ENCODE measurements at regions not wholly inside any gene's neighbourhood (a gene's known extent, or its start where the extent isn't known, plus 50 kb on each side); places are given as distances from the start of the nearest gene placed in this dataset.

GRCh38 chr14:23801766-23802165 is 151.8 kb upstream of the DHRS4 start:
- DNase-seq (ENCODE audit: low spot score), result no peak
- POLR2A ChIA-PET (ENCODE audit: low non-redundant PET), result no interaction called here
- Histone ChIP-seq H3K27ac (ENCODE audit: low read depth, low read length, poor library complexity, severe bottlenecking) (no peak overlapping the region), H3K4me3 (ENCODE audit: low read depth, low read length, poor library complexity, severe bottlenecking) (no peak overlapping the region), H3K4me1 (ENCODE audit: insufficient read depth, low read length, poor library complexity, severe bottlenecking) (no peaks in the 10 kb centered on the region), H3K9me3 (ENCODE audit: low read depth, low read length, poor library complexity, severe bottlenecking) (no peaks in the 10 kb centered on the region), H3K36me3 (ENCODE audit: insufficient read depth, low read length, poor library complexity, severe bottlenecking) (no peaks in the 10 kb centered on the region), H3K27me3 (replicated peaks; ENCODE audit: insufficient read depth, low read depth, low read length, poor library complexity) (peaks cover 7% of the 10 kb centered on the region)
- BruUV-seq (replicated peaks), result no TSS peak
- intact Hi-C loops (cut with micrococcal nuclease; ENCODE audit: unreplicated experiment), result no loop called here
- CTCF ChIA-PET, result no interaction called here
- no peak for TF ChIP-seq CTCF (conservative IDR thresholded peaks at IDR 0.05; ENCODE audit: low read depth, low read length)
- TF ChIP-seq EZH2 (IDR thresholded peaks at IDR 0.05; ENCODE audit: borderline replicate concordance, low read depth, low read length, poor library complexity, severe bottlenecking), result no peak

GRCh38 chr14:23804817-23805216 is 148.8 kb upstream of the DHRS4 start:
- peaks cover 7% of the 10 kb centered on the region for H3K27me3 ChIP-seq (replicated peaks; ENCODE audit: insufficient read depth, low read depth, low read length, poor library complexity)
- H3K27ac ChIP-seq (ENCODE audit: low read depth, low read length, poor library complexity, severe bottlenecking), result no peak overlapping the region
- no peak for TF ChIP-seq EZH2 (IDR thresholded peaks at IDR 0.05; ENCODE audit: borderline replicate concordance, low read depth, low read length, poor library complexity, severe bottlenecking)
- TF ChIP-seq CTCF (conservative IDR thresholded peaks at IDR 0.05; ENCODE audit: low read depth, low read length), result no peak
- no peaks in the 10 kb centered on the region for H3K9me3 ChIP-seq (ENCODE audit: low read depth, low read length, poor library complexity, severe bottlenecking)
- H3K36me3 ChIP-seq (ENCODE audit: insufficient read depth, low read length, poor library complexity, severe bottlenecking), result no peaks in the 10 kb centered on the region
- CTCF ChIA-PET, result no interaction called here
- no TSS peak for BruUV-seq (replicated peaks)
- intact Hi-C loops (cut with micrococcal nuclease; ENCODE audit: unreplicated experiment), result no loop called here
- POLR2A ChIA-PET (ENCODE audit: low non-redundant PET), result no interaction called here
- no peak for DNase-seq (ENCODE audit: low spot score)
- H3K4me1 ChIP-seq (ENCODE audit: insufficient read depth, low read length, poor library complexity, severe bottlenecking), result no peaks in the 10 kb centered on the region
- no peak overlapping the region for H3K4me3 ChIP-seq (ENCODE audit: low read depth, low read length, poor library complexity, severe bottlenecking)

DNA sequence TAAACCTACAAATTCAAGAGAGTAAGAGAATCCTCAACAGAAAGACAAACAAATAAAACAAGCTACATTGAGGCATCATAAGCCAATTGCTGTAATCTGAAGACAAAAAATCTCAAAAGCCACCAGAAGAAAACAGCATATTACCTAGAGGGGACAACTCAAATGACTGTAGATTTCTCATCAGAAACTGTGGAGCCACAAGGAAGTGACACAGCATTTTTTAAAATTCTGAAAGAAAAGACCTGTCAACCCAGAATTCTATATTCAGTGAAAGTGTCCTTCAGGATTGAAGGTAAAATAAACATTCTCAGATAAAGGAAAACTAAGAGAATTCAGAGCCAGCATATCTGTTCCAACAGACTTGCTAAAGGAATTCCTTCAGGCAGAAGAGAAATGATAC is 147.8 kb upstream of the DHRS4 start:
- Histone ChIP-seq H3K27me3 (replicated peaks; ENCODE audit: insufficient read depth, low read depth, low read length, poor library complexity) (no peaks in the 10 kb centered on the region), H3K9me3 (ENCODE audit: low read depth, low read length, poor library complexity, severe bottlenecking) (no peaks in the 10 kb centered on the region), H3K4me3 (ENCODE audit: low read depth, low read length, poor library complexity, severe bottlenecking) (no peak overlapping the region), H3K36me3 (ENCODE audit: insufficient read depth, low read length, poor library complexity, severe bottlenecking) (no peaks in the 10 kb centered on the region), H3K4me1 (ENCODE audit: insufficient read depth, low read length, poor library complexity, severe bottlenecking) (no peaks in the 10 kb centered on the region), H3K27ac (ENCODE audit: low read depth, low read length, poor library complexity, severe bottlenecking) (no peak overlapping the region)
- POLR2A ChIA-PET (ENCODE audit: low non-redundant PET), result no interaction called here
- no TSS peak for BruUV-seq (replicated peaks)
- DNase-seq (ENCODE audit: low spot score), result no peak
- no peak for TF ChIP-seq EZH2 (IDR thresholded peaks at IDR 0.05; ENCODE audit: borderline replicate concordance, low read depth, low read length, poor library complexity, severe bottlenecking)
- no peak for TF ChIP-seq CTCF (conservative IDR thresholded peaks at IDR 0.05; ENCODE audit: low read depth, low read length)
- intact Hi-C loops (cut with micrococcal nuclease; ENCODE audit: unreplicated experiment), result no loop called here
- CTCF ChIA-PET, result no interaction called here

Data from A673 (cell line).